HL-60 (cell line): ENCODE measurements at regions not wholly inside any gene's neighbourhood (a gene's known extent, or its start where the extent isn't known, plus 50 kb on each side); places are given as distances from the start of the nearest gene placed in this dataset.

Source experiments
- REST ChIP-seq: IDR thresholded peaks from 2 replicates; pipeline ENCODE4 v1.6.1; 2012; ENCODE audit warnings: low read depth; ENCODE audit not compliant: insufficient replicate concordance
- TF ChIP-seq, protein P1 (sequence below): IDR thresholded peaks from one replicate; pipeline ENCODE4 v1.5.1; 2011; ENCODE audit warnings: low read length, control low read depth, inconsistent platforms; ENCODE audit not compliant: insufficient read depth

DNA sequence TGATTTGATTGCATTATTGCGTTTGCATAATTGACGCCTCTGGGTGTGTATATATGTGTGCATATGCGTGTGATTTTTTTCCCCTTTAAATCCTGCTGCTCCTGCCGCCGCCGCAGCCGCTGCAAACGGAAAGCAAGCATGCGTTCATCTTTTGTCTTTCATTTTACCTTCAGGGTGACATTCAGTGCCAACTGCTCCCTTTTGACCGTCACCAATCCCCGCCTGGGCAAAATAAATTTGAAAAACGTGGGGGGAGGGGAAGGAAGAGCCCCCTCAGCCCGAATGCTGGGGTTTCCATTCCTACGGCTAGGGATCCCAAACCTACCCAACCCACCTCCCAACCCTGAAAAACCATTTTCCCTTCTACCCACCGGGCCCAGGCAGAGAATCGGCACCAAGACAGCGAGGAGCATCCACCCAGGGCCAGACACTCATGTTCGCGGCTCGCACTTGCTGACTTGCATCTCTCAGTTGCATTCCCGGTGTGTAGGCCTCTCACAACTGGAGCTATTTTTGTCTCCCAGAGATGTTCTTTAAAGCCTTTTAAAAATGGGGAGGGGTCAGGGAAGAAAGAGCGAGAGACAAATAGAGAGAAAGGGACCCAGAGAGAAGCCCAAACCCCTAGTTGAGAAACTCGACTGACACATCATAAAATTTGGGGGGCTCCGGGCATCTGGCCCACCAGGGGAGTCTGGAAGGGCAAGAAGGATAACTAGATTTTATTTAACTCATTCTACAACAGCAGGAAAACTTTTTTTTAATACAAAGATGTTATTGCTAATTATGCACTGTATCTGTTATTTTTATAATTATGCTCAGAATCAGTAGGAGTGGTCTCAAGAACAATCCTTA is 367.1 kb upstream of the ESRRG start:
- no peak for TF ChIP-seq REST
- TF ChIP-seq, protein P1, sequence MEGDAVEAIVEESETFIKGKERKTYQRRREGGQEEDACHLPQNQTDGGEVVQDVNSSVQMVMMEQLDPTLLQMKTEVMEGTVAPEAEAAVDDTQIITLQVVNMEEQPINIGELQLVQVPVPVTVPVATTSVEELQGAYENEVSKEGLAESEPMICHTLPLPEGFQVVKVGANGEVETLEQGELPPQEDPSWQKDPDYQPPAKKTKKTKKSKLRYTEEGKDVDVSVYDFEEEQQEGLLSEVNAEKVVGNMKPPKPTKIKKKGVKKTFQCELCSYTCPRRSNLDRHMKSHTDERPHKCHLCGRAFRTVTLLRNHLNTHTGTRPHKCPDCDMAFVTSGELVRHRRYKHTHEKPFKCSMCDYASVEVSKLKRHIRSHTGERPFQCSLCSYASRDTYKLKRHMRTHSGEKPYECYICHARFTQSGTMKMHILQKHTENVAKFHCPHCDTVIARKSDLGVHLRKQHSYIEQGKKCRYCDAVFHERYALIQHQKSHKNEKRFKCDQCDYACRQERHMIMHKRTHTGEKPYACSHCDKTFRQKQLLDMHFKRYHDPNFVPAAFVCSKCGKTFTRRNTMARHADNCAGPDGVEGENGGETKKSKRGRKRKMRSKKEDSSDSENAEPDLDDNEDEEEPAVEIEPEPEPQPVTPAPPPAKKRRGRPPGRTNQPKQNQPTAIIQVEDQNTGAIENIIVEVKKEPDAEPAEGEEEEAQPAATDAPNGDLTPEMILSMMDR = no peak
